NT2/D1 (cell line): ENCODE measurements at regions not wholly inside any gene's neighbourhood (a gene's known extent, or its start where the extent isn't known, plus 50 kb on each side); places are given as distances from the start of the nearest gene placed in this dataset.

Experiments
- SUZ12 ChIP-seq: IDR thresholded peaks from 2 replicates; pipeline ENCODE4 v1.6.1; 2011; ENCODE audit not compliant: insufficient read length, insufficient read depth; ENCODE audit errors: extremely low read depth
- YY1 ChIP-seq: IDR thresholded peaks from 2 replicates; pipeline ENCODE4 v1.6.1; 2011; ENCODE audit not compliant: insufficient read length, insufficient read depth
- ZNF274 ChIP-seq: IDR thresholded peaks from 2 replicates; pipeline ENCODE4 v1.6.1; 2011; ENCODE audit warnings: mild to moderate bottlenecking, low read depth, low read length

- TF ChIP-seq YY1 (no peak), ZNF274 (no peak), SUZ12 (no peak)
Observed at GRCh38 chr4:189547559-189547958, 393.1 kb upstream of the FRG1 start.
